DOHH2 (cell line): ENCODE measurements at regions not wholly inside any gene's neighbourhood (a gene's known extent, or its start where the extent isn't known, plus 50 kb on each side); places are given as distances from the start of the nearest gene placed in this dataset.

Experiments
- H3F3A ChIP-seq: fragments of 200-600 bp; sonication (generic), shearing (Covaris generic); 2 replicates; pipeline ENCODE4 v1.6.0; 2016; ENCODE audit warnings: antibody characterized with exemption, mild to moderate bottlenecking; ENCODE audit not compliant: control insufficient read depth, insufficient read depth
- H3K27ac ChIP-seq: fragments of 200-600 bp; sonication (generic); 2 replicates; pipeline ENCODE4 v1.5.1; 2014; ENCODE audit warnings: low read depth, mild to moderate bottlenecking, low read length, moderate library complexity
- H3K27me3 ChIP-seq: fragments of 200-600 bp; sonication (generic); 2 replicates; pipeline ENCODE4 v1.6.1; 2014; ENCODE audit warnings: mild to moderate bottlenecking, low read length, mixed read lengths; ENCODE audit not compliant: control insufficient read depth
- H3K36me3 ChIP-seq: fragments of 200-600 bp; sonication (generic); 2 replicates; pipeline ENCODE4 v1.6.1; 2014; ENCODE audit warnings: mild to moderate bottlenecking, low read length, moderate library complexity, mixed read lengths; ENCODE audit not compliant: control insufficient read depth
- H3K4me1 ChIP-seq: fragments of 200-600 bp; sonication (generic); 2 replicates; pipeline ENCODE4 v1.6.1; 2014; ENCODE audit warnings: mild to moderate bottlenecking, low read length, mixed read lengths; ENCODE audit not compliant: control insufficient read depth
- H3K4me2 ChIP-seq: fragments of 200-600 bp; sonication (generic); 2 replicates; pipeline ENCODE4 v1.6.0; 2014; ENCODE audit warnings: mild to moderate bottlenecking, low read length, moderate library complexity
- H3K4me3 ChIP-seq: fragments of 200-600 bp; sonication (generic); 2 replicates; pipeline ENCODE4 v1.5.1; 2014; ENCODE audit warnings: mild to moderate bottlenecking, low read length, mixed read lengths
- H3K79me2 ChIP-seq: fragments of 200-600 bp; sonication (generic); 2 replicates; pipeline ENCODE4 v1.6.1; 2014; ENCODE audit warnings: mild to moderate bottlenecking, low read length, mixed read lengths; ENCODE audit not compliant: control insufficient read depth
- H3K9me2 ChIP-seq: fragments of 200-600 bp; sonication (generic); replicated peaks from 2 replicates; pipeline ENCODE4 v1.6.1; 2014; ENCODE audit warnings: mild to moderate bottlenecking, low read length, mixed read lengths; ENCODE audit not compliant: control insufficient read depth
- H3K9me3 ChIP-seq: fragments of 200-600 bp; sonication (generic); 2 replicates; pipeline ENCODE4 v1.6.1; 2014; ENCODE audit warnings: antibody characterized with exemption, low read length, mixed read lengths; ENCODE audit not compliant: control insufficient read depth, insufficient read depth
- H4K20me1 ChIP-seq: fragments of 200-600 bp; sonication (generic); 2 replicates; pipeline ENCODE4 v1.6.0; 2014; ENCODE audit warnings: low read depth, mild to moderate bottlenecking, antibody characterized with exemption, low read length, moderate library complexity; ENCODE audit not compliant: control insufficient read depth, insufficient read depth
- CTCF ChIP-seq: fragments of 200-600 bp; sonication (generic); IDR thresholded peaks from one replicate; pipeline ENCODE4 v1.5.1; 2014; ENCODE audit warnings: antibody characterized with exemption, mild to moderate bottlenecking, low read depth, low read length; ENCODE audit not compliant: poor library complexity, severe bottlenecking
- EZH2phosphoT487 ChIP-seq: fragments of 200-600 bp; sonication (generic); IDR thresholded peaks from 2 replicates; pipeline ENCODE4 v1.6.1; 2017; ENCODE audit warnings: borderline replicate concordance, mild to moderate bottlenecking, antibody characterized with exemption, low read length, moderate library complexity, mixed read lengths

DNA sequence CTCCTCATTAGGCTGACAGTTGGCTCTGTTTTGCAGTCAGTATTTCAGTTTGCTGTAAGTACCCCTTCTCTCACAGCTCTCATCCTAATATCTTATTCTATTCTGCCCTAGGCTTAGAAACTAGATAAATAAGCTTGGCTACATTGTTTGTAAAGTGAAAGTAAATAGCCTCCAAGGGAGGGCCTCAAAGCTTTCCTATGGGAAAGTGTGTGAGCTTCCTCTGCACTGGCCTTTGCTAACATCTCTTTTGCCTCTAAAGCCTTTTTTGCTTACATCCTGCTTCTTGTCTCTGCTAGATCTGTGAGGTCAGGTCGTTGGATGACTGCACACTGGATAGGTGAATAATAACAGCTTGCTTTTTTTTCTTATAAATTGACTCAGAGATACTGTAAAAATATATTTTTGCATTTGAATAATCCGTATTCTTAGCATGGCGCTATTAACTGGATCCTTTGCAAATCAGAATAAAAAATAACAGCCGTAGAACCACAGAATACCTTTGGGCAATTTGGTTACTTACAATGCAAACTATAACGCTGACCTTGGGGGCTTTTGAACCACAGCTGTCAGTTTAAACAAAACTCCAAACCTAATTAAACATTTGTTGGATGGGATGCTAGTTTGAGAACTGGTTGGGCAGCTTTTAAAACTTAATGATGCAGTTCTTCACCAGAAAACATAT, 55.1 kb downstream of the TTC6 start:
- Histone ChIP-seq H3K9me3 (no peaks in the 10 kb centered on the region), H3K36me3 (no peaks in the 10 kb centered on the region), H4K20me1 (no peaks in the 10 kb centered on the region), H3K27me3 (no peaks in the 10 kb centered on the region), H3K4me2 (no peak overlapping the region), H3F3A (no peaks in the 10 kb centered on the region), H3K79me2 (no peaks in the 10 kb centered on the region), H3K9me2 (no peaks in the 10 kb centered on the region), H3K4me1 (no peaks in the 10 kb centered on the region), H3K27ac (no peak overlapping the region), H3K4me3 (no peak overlapping the region)
- no peak for TF ChIP-seq EZH2phosphoT487
- no peak for TF ChIP-seq CTCF

DNA sequence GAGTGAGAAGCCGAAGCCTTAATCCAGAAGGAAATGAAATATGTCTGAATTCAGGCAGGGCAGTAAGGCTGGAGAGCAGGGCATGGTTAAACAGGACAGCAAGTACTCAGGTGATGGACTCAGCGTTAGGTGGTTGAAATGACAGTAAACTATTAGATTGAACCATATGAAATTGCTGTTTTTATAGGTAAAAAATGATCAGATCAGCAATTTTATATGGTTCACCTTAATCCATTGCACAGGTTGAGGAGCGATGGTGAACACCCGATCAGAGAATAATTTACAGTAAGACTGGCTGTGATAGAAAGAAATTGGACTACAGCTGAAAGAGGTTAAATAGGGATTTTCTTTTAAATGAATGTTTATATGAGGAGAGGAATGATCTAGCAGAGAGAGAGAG, 56.6 kb downstream of the TTC6 start:
- H3K9me3 ChIP-seq, result no peaks in the 10 kb centered on the region
- TF ChIP-seq EZH2phosphoT487 (no peak), CTCF (no peak)

GRCh38 chr14:37655418-37655817, 60.0 kb downstream of the TTC6 start:
- no peaks in the 10 kb centered on the region for H4K20me1 ChIP-seq
- H3K36me3 ChIP-seq, result no peaks in the 10 kb centered on the region
- no peak overlapping the region for H3K4me2 ChIP-seq
- no peaks in the 10 kb centered on the region for H3K9me2 ChIP-seq
- H3K4me3 ChIP-seq, result no peak overlapping the region
- H3K27ac ChIP-seq, result no peak overlapping the region
- no peaks in the 10 kb centered on the region for H3K9me3 ChIP-seq
- no peaks in the 10 kb centered on the region for H3F3A ChIP-seq
- no peaks in the 10 kb centered on the region for H3K79me2 ChIP-seq
- no peak for TF ChIP-seq EZH2phosphoT487
- TF ChIP-seq CTCF, result no peak
- H3K27me3 ChIP-seq, result no peaks in the 10 kb centered on the region
- no peaks in the 10 kb centered on the region for H3K4me1 ChIP-seq

More for the DNA sequence above, 56.6 kb downstream of the TTC6 start:
- no peaks in the 10 kb centered on the region for H3K79me2 ChIP-seq
- no peak overlapping the region for H3K27ac ChIP-seq
- no peak overlapping the region for H3K4me3 ChIP-seq
- no peaks in the 10 kb centered on the region for H3K9me2 ChIP-seq
- no peaks in the 10 kb centered on the region for H4K20me1 ChIP-seq
- H3K27me3 ChIP-seq, result no peaks in the 10 kb centered on the region
- no peaks in the 10 kb centered on the region for H3K36me3 ChIP-seq
- H3K4me1 ChIP-seq, result no peaks in the 10 kb centered on the region
- no peak overlapping the region for H3K4me2 ChIP-seq
- H3F3A ChIP-seq, result no peaks in the 10 kb centered on the region
